Panc1 (cell line): ENCODE measurements at regions not wholly inside any gene's neighbourhood (a gene's known extent, or its start where the extent isn't known, plus 50 kb on each side); places are given as distances from the start of the nearest gene placed in this dataset.

Experiments
- ATAC-seq: fragments of 200-7000 bp; cut with Tn5 transposase; 2 replicates; pipeline ENCODE4 v1.9.1; 2020; ENCODE audit warnings: mild to moderate bottlenecking, moderate library complexity
- BruUV-seq: library from RNA; stranded (reverse); fragments of 400-500 nt; replicated peaks from 2 replicates; lab custom pipeline; 2021; lab: Mats Ljungman, UMichigan
- CTCF ChIA-PET: fragments of 300-600 bp; sonication (Branson Sonifier 250); formaldehyde crosslinking; loops from one replicate; lab custom pipeline; 2022; ENCODE audit warnings: antibody characterized with exemption; lab: Charles Lee
- POLR2A ChIA-PET: fragments of 300-600 bp; sonication (Branson Sonifier 250); formaldehyde crosslinking; loops from one replicate; lab custom pipeline; 2022; ENCODE audit warnings: antibody characterized with exemption; lab: Charles Lee
- DNase-seq: peaks from one replicate; pipeline ENCODE4 v3.0.0-alpha.2; 2010; ENCODE audit warnings: low read depth, low spot score
- H3K27ac ChIP-seq: 2 replicates; pipeline ENCODE4 v1.5.1; 2011; ENCODE audit warnings: mild to moderate bottlenecking, low read length, inconsistent platforms
- H3K27me3 ChIP-seq: fragments of 200-500 bp; sonication (Bioruptor generic); 2 replicates; pipeline ENCODE4 v1.6.0; 2014; ENCODE audit warnings: low read length, inconsistent platforms; ENCODE audit not compliant: control insufficient read depth, insufficient read depth
- H3K36me3 ChIP-seq: fragments of 200-500 bp; sonication (Bioruptor generic); 2 replicates; pipeline ENCODE4 v1.5.1; 2014; ENCODE audit warnings: inconsistent platforms, mild to moderate bottlenecking, low read length, moderate library complexity; ENCODE audit not compliant: control insufficient read depth, insufficient read depth
- H3K4me1 ChIP-seq: 2 replicates; pipeline ENCODE4 v1.5.1; 2011; ENCODE audit warnings: inconsistent platforms, mild to moderate bottlenecking, low read length, moderate library complexity; ENCODE audit not compliant: control insufficient read depth, insufficient read depth
- H3K4me3 ChIP-seq, 2 experiments: 2 replicates each; pipeline ENCODE4 v1.5.1; 2011 to 2012; ENCODE audit warnings: low read depth in 2 of 2, low read length in 2 of 2, mild to moderate bottlenecking in 2 of 2, inconsistent platforms in 1 of 2, moderate library complexity in 1 of 2
- H3K9me3 ChIP-seq: fragments of 200-500 bp; sonication (Bioruptor generic); 2 replicates; pipeline ENCODE4 v1.5.1; 2014; ENCODE audit warnings: low read depth, mild to moderate bottlenecking, inconsistent platforms, low read length, moderate library complexity; ENCODE audit not compliant: control insufficient read depth, insufficient read depth
- CTCF ChIP-seq: fragments of 450-650 bp; IDR thresholded peaks from 2 replicates; pipeline ENCODE4 v1.5.1; 2017; ENCODE audit warnings: mild to moderate bottlenecking
- POLR2AphosphoS5 ChIP-seq: IDR thresholded peaks from 2 replicates; pipeline ENCODE4 v1.6.1; 2012; ENCODE audit warnings: mild to moderate bottlenecking, low read depth, low read length, moderate library complexity
- REST ChIP-seq, 2 experiments: IDR thresholded peaks; 2 replicates each; pipeline ENCODE4 v1.6.1; 2011 to 2012; ENCODE audit warnings: low read depth in 2 of 2, control low read depth in 1 of 2, low read length in 1 of 2, mild to moderate bottlenecking in 1 of 2, moderate library complexity in 1 of 2; ENCODE audit not compliant: insufficient read depth in 1 of 2
- SIN3A ChIP-seq: IDR thresholded peaks from 2 replicates; pipeline ENCODE4 v1.6.1; 2012; ENCODE audit warnings: low read depth, mild to moderate bottlenecking, low read length, moderate library complexity, borderline replicate concordance; ENCODE audit not compliant: insufficient read depth
- TCF7L2 ChIP-seq: IDR thresholded peaks from 2 replicates; pipeline ENCODE4 v1.6.1; 2011; ENCODE audit warnings: mild to moderate bottlenecking, low read depth, low read length, inconsistent platforms
- in situ Hi-C: cut with HindIII; loops from 2 replicates; pipeline ENCODE4 v1.10.0; 2016; ENCODE audit warnings: low sequenced_read_pairs, low pct_unique_long_range_greater_than_20kb
- intact Hi-C: fragments of 100-400 bp; cut with micrococcal nuclease; formaldehyde crosslinking; loops from one replicate; pipeline ENCODE4 v1.10.0; 2022; ENCODE audit not compliant: unreplicated experiment

- POLR2A ChIA-PET = no interaction called here
- no peak overlapping the region for H3K4me3 ChIP-seq
- no peaks in the 10 kb centered on the region for H3K9me3 ChIP-seq
- no TSS peak for BruUV-seq
- TF ChIP-seq POLR2AphosphoS5 (no peak), REST (IDR thresholded peaks at IDR 0.05; ENCODE audit: insufficient read depth in 1 of 2, low read depth in 2 of 2, low read length in 1 of 2) (no peak), CTCF (no peak), SIN3A (no peak)
- CTCF ChIA-PET = no interaction called here
- no peak for ATAC-seq
- no peak overlapping the region for H3K27ac ChIP-seq
- DNase-seq = no peak
- H3K36me3 ChIP-seq = no peaks in the 10 kb centered on the region
- H3K27me3 ChIP-seq = no peaks in the 10 kb centered on the region
- in situ Hi-C loops = no loop called here
- intact Hi-C loops = no loop called here
- no peaks in the 10 kb centered on the region for H3K4me1 ChIP-seq
Observed at GRCh38 chr13:99800011-99800410, 171.6 kb downstream of the ZIC5 start.

GRCh38 chr13:99798756-99799155 lies 172.8 kb downstream of the ZIC5 start:
- CTCF ChIA-PET = no interaction called here
- DNase-seq = no peak
- no peak overlapping the region for H3K27ac ChIP-seq
- no peaks in the 10 kb centered on the region for H3K9me3 ChIP-seq
- POLR2A ChIA-PET = no interaction called here
- in situ Hi-C loops = no loop called here
- no peaks in the 10 kb centered on the region for H3K27me3 ChIP-seq
- no peaks in the 10 kb centered on the region for H3K4me1 ChIP-seq
- TF ChIP-seq TCF7L2 (no peak), SIN3A (no peak), REST (IDR thresholded peaks at IDR 0.05; ENCODE audit: insufficient read depth in 1 of 2, low read depth in 2 of 2, low read length in 1 of 2) (no peak), CTCF (no peak), POLR2AphosphoS5 (no peak)
- no peak overlapping the region for H3K4me3 ChIP-seq
- ATAC-seq = no peak
- no TSS peak for BruUV-seq
- intact Hi-C loops = no loop called here
- H3K36me3 ChIP-seq = no peaks in the 10 kb centered on the region
